Gastrocnemius medialis (tissue), 4 donors: ENCODE measurements at regions not wholly inside any gene's neighbourhood (a gene's known extent, or its start where the extent isn't known, plus 50 kb on each side); places are given as distances from the start of the nearest gene placed in this dataset.

ENCODE experiments used
- POLR2A ChIP-seq, 2 donors: fragments of 450-650 bp; IDR thresholded peaks; one replicate each; pipeline ENCODE4 v1.6.1; 2017; ENCODE audit warnings: antibody characterized with exemption in 2 of 2, mild to moderate bottlenecking in 2 of 2, moderate library complexity in 2 of 2
- TF ChIP-seq, protein P1 (sequence below), 5 experiments: fragments of 450-650 bp in 3 of 5; fragments of 200-600 bp in 2 of 5; sonication (generic) in 2 of 5; IDR thresholded peaks in 4 of 5; conservative IDR thresholded peaks in 1 of 5; 1 replicate in 4 of 5; 2 replicates in 1 of 5; pipeline ENCODE4 v1.5.1; 2016 to 2019; ENCODE audit warnings: antibody characterized with exemption in 5 of 5, mild to moderate bottlenecking in 3 of 5, moderate library complexity in 3 of 5

DNA sequence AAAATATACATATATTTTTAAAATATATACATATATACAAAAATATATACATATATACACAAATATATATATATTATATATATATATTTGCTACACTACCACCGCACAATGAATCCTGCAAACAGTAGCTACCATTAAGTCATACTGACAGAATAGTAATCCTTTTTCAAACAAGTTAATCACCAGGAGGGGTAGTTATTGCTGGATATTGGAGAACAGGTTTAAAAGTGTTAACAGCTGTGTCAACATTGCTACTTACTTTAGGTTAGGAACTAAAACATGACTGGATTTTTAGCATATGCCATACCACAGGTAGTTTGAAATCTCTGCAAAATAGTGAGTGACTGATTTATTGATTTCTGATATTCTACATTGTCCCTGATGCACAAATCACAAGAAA, 529.1 kb upstream of the CDH7 start:
- TF ChIP-seq POLR2A (IDR thresholded peaks at IDR 0.05): no peak
- TF ChIP-seq, protein P1, sequence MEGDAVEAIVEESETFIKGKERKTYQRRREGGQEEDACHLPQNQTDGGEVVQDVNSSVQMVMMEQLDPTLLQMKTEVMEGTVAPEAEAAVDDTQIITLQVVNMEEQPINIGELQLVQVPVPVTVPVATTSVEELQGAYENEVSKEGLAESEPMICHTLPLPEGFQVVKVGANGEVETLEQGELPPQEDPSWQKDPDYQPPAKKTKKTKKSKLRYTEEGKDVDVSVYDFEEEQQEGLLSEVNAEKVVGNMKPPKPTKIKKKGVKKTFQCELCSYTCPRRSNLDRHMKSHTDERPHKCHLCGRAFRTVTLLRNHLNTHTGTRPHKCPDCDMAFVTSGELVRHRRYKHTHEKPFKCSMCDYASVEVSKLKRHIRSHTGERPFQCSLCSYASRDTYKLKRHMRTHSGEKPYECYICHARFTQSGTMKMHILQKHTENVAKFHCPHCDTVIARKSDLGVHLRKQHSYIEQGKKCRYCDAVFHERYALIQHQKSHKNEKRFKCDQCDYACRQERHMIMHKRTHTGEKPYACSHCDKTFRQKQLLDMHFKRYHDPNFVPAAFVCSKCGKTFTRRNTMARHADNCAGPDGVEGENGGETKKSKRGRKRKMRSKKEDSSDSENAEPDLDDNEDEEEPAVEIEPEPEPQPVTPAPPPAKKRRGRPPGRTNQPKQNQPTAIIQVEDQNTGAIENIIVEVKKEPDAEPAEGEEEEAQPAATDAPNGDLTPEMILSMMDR (IDR thresholded peaks at IDR 0.05 in 4 of 5, conservative IDR thresholded peaks at IDR 0.05 in 1 of 5): no peak
